ENCODE measurements at regions not wholly inside any gene's neighbourhood (a gene's known extent, or its start where the extent isn't known, plus 50 kb on each side); places are given as distances from the start of the nearest gene placed in this dataset.

DNA sequence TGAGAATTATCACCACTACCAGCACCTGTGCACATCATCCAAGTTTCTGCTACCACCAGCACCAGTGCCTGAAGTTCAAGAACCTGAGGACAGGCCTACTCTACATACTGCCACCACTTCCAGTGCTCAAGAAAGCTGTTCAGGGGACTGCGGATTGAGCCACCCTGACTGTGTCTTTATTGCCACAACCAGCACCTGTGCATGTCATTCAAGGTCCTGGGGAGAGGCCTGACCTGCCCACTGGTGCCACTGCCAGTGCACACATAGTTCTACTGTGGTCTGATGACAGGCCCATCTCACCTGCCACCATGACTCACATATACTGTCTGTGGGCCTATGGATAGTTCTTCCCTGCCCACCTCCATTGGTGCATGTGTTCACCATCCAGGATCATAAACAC, 559.4 kb downstream of the COL12A1 start:
- H3K27ac Mint-ChIP-seq, result no peak overlapping the region
- no peaks in the 10 kb centered on the region for H3K36me3 Mint-ChIP-seq (ENCODE audit: insufficient read depth in 2 of 2)
- no peaks in the 10 kb centered on the region for H3K4me1 Mint-ChIP-seq (ENCODE audit: low read depth)
- no peak for DNase-seq
- no peaks in the 10 kb centered on the region for H3K27me3 Mint-ChIP-seq (ENCODE audit: low read depth)
- no peak overlapping the region for H3K4me3 Mint-ChIP-seq
- ATAC-seq (replicated peaks in 1 of 2), result no peak
- peaks cover 4 to 13% of the 10 kb centered on the region in 2 donors for H3K9me3 Mint-ChIP-seq

DNA sequence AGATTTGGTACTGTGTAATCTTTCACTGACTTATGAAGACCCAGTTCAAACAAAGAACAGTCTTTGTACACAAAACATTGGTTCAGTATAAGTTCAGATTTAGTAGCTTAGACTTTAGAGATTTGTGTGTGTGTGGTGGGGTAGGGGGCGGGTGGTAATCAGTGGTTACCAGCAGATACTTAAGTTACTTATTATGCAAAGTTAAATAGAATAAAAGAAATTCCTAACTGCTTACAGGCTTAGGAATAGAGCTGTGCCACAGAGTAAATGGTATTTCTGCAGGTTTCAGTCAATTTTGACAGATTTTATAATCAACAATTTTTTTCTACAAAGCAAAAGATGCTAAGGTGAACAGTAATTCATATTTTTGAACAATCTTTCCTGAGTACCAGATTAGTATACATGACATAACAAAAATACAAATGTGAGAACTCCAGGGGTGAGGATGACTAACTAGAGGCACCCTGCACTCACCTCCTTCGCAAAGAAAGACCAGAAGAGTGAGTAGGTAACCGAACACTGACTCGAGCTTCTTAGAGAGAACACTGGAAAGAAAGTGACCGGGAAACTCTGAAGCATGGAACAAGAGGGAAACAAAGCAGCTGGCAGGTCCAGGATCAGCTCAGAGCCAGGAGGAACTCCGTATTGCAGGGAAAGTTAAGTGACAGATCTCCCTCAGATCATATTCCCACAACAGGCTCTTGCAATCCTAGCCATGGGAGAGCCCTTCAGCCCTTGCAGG, 560.6 kb downstream of the COL12A1 start:
- Mint-ChIP-seq H3K36me3 (ENCODE audit: insufficient read depth in 2 of 2) (no peaks in the 10 kb centered on the region), H3K27me3 (ENCODE audit: low read depth) (no peaks in the 10 kb centered on the region), H3K4me3 (no peak overlapping the region), H3K27ac (no peak overlapping the region), H3K4me1 (ENCODE audit: low read depth) (no peaks in the 10 kb centered on the region), H3K9me3 (peaks cover 4 to 7% of the 10 kb centered on the region in 2 donors)
- DNase-seq, result no peak
- ATAC-seq (replicated peaks in 1 of 2), result no peak

DNA sequence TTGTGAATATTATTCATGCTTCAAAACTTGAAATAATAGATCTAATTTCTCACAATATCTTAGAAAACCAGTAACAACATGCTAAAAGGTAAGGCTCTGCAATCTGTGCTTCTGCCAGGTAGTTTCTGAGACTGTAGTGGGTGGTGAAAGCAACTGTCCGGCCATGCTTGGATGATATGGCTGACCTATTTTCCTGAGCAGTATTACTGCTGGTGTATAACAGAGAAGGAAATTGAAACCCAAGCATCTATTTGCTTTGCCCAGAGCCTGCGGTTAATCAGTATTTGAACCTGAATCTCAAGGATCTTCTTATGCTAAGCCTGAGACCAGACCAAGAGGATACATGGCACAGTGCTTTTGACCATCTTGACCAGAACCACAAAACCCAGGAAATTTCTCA, 563.8 kb downstream of the COL12A1 start:
- no peaks in the 10 kb centered on the region for H3K27me3 Mint-ChIP-seq (ENCODE audit: low read depth)
- ATAC-seq (replicated peaks in 1 of 2) (no peak), DNase-seq (no peak)
- no peaks in the 10 kb centered on the region for H3K36me3 Mint-ChIP-seq (ENCODE audit: insufficient read depth in 2 of 2)
- no peak overlapping the region for H3K27ac Mint-ChIP-seq
- no peaks in the 10 kb centered on the region for H3K4me1 Mint-ChIP-seq (ENCODE audit: low read depth)
- H3K9me3 Mint-ChIP-seq, result peaks cover 3 to 4% of the 10 kb centered on the region in 2 donors
- H3K4me3 Mint-ChIP-seq, result no peak overlapping the region

DNA sequence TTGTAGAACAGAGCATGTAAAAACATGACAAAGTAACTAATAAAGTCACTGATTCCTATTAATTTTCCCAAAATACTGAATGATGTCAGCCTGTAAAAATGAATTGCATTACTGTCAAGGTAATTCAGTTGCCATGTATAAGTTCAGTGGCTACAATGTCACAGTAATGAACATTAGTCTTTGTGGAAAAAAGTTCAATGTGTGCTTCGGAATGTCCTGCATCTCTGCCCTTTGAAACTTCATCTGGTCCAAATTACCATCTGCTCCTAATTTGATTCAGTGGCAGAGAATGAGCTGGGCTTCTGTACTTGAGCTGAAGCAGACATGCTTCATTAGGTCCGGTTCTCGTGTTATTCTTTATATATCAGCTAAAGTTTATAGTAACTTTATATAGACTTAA, 567.4 kb downstream of the COL12A1 start:
- ATAC-seq (replicated peaks in 1 of 2) (no peak), DNase-seq (no peak)
- Mint-ChIP-seq H3K4me1 (ENCODE audit: low read depth) (no peaks in the 10 kb centered on the region), H3K9me3 (peaks cover 0 to under 1% of the 10 kb centered on the region in 2 donors), H3K4me3 (no peak overlapping the region), H3K27me3 (ENCODE audit: low read depth) (no peaks in the 10 kb centered on the region), H3K36me3 (ENCODE audit: insufficient read depth in 2 of 2) (no peaks in the 10 kb centered on the region), H3K27ac (no peak overlapping the region)

DNA sequence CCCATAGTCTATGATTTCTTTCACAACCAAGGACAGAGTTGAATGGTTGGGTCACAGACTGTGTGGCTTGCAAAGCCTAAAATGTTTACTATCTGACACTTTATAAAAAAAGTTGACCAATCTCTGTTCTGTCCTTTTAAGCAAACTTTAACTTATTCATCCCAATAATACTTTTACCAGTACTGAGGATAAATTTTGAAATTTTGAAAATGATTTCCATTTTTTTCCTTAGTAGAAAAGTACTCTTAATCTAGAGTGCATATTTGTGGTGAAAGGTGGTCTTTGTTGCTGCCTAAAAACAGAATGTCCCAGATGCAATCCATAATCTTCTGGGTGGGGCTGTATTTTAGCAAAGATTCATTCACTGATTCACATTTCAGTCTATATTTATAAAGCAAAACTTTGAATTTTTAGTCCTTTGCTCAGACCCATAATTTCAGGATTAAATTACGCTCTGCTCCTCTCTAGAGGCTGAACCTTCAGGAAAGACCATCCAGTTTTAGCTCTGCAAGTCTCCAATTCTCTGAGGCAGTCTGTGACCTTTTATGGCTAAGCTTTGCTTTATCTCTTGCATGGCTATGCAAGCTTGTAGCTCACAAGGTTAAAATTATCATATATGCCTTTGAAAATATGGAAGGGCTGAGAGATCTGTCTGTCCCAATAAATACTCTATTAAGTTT, 573.5 kb downstream of the COL12A1 start:
- Mint-ChIP-seq H3K4me1 (ENCODE audit: low read depth) (no peaks in the 10 kb centered on the region), H3K4me3 (no peak overlapping the region), H3K27me3 (ENCODE audit: low read depth) (no peaks in the 10 kb centered on the region), H3K36me3 (ENCODE audit: insufficient read depth in 2 of 2) (no peaks in the 10 kb centered on the region), H3K9me3 (peaks cover 9 to 11% of the 10 kb centered on the region in 2 donors), H3K27ac (no peak overlapping the region)
- ATAC-seq (replicated peaks in 1 of 2) (no peak), DNase-seq (no peak)

DNA sequence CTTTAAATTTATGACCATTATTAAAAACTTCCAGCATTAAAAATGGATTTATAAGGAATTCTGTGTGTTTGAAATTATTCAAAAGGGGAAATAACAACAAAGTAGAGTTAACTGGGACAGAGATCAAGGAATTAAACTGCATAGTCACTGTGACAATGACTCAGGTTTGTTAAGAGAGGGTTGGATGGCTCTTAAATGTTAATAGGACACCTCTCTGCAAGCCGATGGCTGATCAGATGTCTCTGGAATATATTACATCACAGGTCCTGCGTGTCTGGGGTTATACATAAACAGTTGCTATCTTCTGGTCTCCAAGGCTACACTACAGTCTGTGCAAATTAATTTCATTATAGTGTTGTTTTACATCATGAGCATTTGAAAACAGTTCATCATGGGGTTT, 574.3 kb downstream of the COL12A1 start:
- Mint-ChIP-seq H3K4me1 (ENCODE audit: low read depth) (no peaks in the 10 kb centered on the region), H3K27me3 (ENCODE audit: low read depth) (no peaks in the 10 kb centered on the region), H3K4me3 (no peak overlapping the region), H3K9me3 (peaks cover 9 to 13% of the 10 kb centered on the region in 2 donors), H3K36me3 (ENCODE audit: insufficient read depth in 2 of 2) (no peaks in the 10 kb centered on the region), H3K27ac (no peak overlapping the region)
- ATAC-seq (replicated peaks in 1 of 2) (no peak), DNase-seq (no peak)

DNA sequence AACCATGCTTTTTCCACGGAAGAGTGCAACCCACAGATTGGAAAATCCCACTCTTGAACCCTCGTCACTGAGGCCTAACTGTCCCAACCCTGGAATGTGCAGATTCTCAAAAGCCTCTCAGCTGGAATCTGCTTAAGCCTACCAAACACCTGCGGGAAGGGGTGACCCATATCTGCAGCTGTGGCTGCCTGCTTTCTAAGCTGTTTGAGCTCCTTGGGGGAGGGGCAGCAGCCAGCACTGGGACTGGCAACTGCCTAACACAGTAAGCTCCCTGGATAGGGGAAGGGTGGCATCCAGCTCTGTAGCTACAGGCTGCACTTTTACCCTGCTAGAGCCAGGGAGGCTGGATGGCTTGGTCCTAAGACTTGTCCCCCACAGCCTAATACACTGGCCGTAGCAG, 579.6 kb downstream of the COL12A1 start:
- ATAC-seq (replicated peaks in 1 of 2) (no peak), DNase-seq (no peak)
- H3K9me3 Mint-ChIP-seq, result peaks cover 13 to 18% of the 10 kb centered on the region in 2 donors
- no peak overlapping the region for H3K4me3 Mint-ChIP-seq
- no peaks in the 10 kb centered on the region for H3K36me3 Mint-ChIP-seq (ENCODE audit: insufficient read depth in 2 of 2)
- H3K4me1 Mint-ChIP-seq (ENCODE audit: low read depth), result no peaks in the 10 kb centered on the region
- H3K27ac Mint-ChIP-seq, result no peak overlapping the region
- no peaks in the 10 kb centered on the region for H3K27me3 Mint-ChIP-seq (ENCODE audit: low read depth)

DNA sequence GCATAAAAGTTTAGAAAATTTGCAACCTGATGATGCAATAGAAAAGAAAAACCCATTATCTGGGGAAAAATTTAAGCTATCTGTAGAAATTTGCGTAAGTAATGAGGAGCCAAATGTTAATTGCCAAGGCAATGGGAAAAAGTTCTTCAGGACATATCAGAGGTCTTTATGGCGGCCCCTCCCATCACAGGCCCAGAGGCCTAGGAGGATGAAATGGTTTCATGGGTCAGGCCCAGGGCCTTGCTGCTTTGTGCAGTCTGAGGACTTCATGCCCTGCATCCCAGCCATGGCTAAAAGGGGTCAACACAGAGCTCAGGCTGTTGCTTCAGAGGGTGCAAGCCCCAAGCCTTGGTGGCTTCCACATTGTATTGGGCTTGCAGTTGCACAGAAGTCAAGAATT, 582.8 kb downstream of the COL12A1 start:
- ATAC-seq (replicated peaks in 1 of 2) (no peak), DNase-seq (no peak)
- H3K4me1 Mint-ChIP-seq (ENCODE audit: low read depth), result no peaks in the 10 kb centered on the region
- no peak overlapping the region for H3K27ac Mint-ChIP-seq
- peaks cover 6 to 9% of the 10 kb centered on the region in 2 donors for H3K9me3 Mint-ChIP-seq
- H3K27me3 Mint-ChIP-seq (ENCODE audit: low read depth), result no peaks in the 10 kb centered on the region
- no peak overlapping the region for H3K4me3 Mint-ChIP-seq
- H3K36me3 Mint-ChIP-seq (ENCODE audit: insufficient read depth in 2 of 2), result no peaks in the 10 kb centered on the region

DNA sequence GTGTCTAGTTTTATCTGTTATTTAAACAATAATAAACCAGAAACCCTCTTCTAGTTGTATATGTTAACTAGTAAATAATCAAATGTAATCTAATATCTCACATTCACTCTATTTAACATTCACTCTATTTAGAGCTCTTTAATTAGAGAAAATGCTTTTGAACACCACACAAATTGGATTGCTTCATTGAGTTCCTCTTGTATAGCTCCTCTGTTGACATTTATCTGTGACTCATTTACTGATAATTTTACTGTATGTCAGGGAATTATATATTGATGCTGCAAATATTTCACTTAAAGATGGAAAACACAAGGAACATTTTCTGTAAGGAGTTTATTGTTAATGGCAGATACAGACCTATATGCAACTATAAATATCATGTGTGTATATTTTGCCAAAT, 594.6 kb downstream of the COL12A1 start:
- no peaks in the 10 kb centered on the region for H3K36me3 Mint-ChIP-seq (ENCODE audit: insufficient read depth in 2 of 2)
- no peaks in the 10 kb centered on the region for H3K4me1 Mint-ChIP-seq (ENCODE audit: low read depth)
- no peak overlapping the region for H3K4me3 Mint-ChIP-seq
- DNase-seq, result no peak
- H3K9me3 Mint-ChIP-seq, result no peaks in the 10 kb centered on the region
- ATAC-seq (replicated peaks in 1 of 2), result no peak
- H3K27me3 Mint-ChIP-seq (ENCODE audit: low read depth), result no peaks in the 10 kb centered on the region
- H3K27ac Mint-ChIP-seq, result no peak overlapping the region

DNA sequence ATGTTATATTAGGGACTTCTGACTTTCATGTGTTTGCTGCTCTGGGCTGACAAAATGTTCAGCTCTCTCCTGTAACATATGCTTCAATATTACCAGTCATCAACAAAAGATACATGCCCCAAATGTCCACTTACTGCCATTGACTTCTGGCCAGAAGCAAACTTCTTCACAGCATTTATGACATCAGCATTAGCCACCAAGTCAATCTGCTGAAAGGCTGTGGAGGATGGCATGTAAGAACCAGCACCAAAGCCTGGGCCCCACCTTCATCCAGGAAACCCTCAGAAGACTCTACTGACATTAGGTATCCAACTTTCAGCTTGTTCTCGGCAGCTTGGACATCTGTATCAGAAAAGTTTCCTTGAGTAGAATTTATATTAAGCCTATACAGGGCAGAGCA, 595.5 kb downstream of the COL12A1 start:
- no peaks in the 10 kb centered on the region for H3K4me1 Mint-ChIP-seq (ENCODE audit: low read depth)

DNA sequence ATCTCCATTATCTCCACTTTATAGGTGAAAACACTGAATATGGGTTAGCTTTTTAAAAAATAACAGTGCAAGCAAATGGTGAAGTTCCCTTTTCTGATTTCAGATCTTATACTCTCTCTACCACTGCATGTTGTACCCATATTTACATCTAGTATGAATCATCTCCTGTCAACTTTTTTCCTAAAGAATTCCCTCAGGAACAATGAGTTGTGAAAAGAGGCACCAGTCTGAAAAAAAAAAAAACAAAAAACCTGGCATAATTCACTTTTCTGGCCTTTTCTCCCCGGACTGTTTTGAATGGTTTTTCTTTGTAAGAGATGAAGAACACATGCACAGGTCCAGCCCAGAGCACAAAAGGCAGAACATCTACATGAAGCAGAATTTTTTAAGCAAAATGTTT, 596.0 kb downstream of the COL12A1 start:
- Mint-ChIP-seq H3K4me3 (no peak overlapping the region), H3K4me1 (ENCODE audit: low read depth) (no peaks in the 10 kb centered on the region), H3K9me3 (no peaks in the 10 kb centered on the region), H3K27me3 (ENCODE audit: low read depth) (no peaks in the 10 kb centered on the region), H3K36me3 (ENCODE audit: insufficient read depth in 2 of 2) (no peaks in the 10 kb centered on the region), H3K27ac (no peak overlapping the region)
- no peak for DNase-seq
- no peak for ATAC-seq (replicated peaks in 1 of 2)

More for the DNA sequence above, 595.5 kb downstream of the COL12A1 start:
- Mint-ChIP-seq H3K9me3 (no peaks in the 10 kb centered on the region), H3K4me3 (no peak overlapping the region), H3K36me3 (ENCODE audit: insufficient read depth in 2 of 2) (no peaks in the 10 kb centered on the region), H3K27me3 (ENCODE audit: low read depth) (no peaks in the 10 kb centered on the region), H3K27ac (no peak overlapping the region)
- DNase-seq (no peak), ATAC-seq (replicated peaks in 1 of 2) (no peak)

DNA sequence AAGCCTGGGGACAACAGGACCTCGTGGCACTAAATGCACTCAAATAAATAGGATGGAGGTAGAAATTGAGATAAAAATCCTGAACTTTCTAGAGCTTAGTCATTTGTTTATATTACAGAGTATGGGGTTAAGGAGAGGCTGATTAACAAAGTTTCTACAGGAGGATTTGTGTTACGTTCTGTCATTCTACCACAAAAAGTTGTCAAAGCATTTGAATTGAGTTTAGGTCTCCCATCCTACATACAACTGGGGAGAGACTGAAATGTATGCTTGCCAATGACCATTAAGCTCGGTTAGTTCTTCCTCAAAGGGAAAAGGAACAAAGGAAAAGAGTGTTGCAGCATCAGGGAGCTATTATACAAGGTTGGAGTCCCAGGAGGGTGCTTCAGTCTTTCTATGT, 597.9 kb downstream of the COL12A1 start:
- Mint-ChIP-seq H3K36me3 (ENCODE audit: insufficient read depth in 2 of 2) (no peaks in the 10 kb centered on the region), H3K27me3 (ENCODE audit: low read depth) (no peaks in the 10 kb centered on the region), H3K27ac (no peak overlapping the region), H3K4me3 (no peak overlapping the region), H3K4me1 (ENCODE audit: low read depth) (no peaks in the 10 kb centered on the region), H3K9me3 (peaks cover 0 to 2% of the 10 kb centered on the region in 2 donors)
- DNase-seq (no peak), ATAC-seq (replicated peaks in 1 of 2) (no peak)

DNA sequence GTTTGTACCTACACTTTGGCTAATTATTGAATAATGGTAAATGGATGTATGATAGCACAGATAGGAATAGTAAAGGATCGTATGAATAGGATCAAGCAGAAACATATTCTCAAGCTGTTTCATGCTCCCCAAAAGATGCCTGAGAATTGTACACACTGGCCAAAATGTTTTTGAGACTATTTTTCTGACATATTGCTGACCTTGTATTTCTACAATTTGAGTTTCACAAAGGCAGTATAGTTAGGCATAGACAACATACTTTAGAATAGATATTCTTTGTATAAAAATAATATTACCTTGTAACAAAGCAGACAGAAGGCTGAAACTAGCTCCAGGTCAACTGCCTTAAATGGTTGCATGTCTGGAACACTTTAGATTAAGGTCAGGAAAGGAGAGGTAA, 598.4 kb downstream of the COL12A1 start:
- H3K27ac Mint-ChIP-seq, result no peak overlapping the region
- H3K27me3 Mint-ChIP-seq (ENCODE audit: low read depth), result no peaks in the 10 kb centered on the region
- ATAC-seq (replicated peaks in 1 of 2) (no peak), DNase-seq (no peak)
- H3K36me3 Mint-ChIP-seq (ENCODE audit: insufficient read depth in 2 of 2), result no peaks in the 10 kb centered on the region
- H3K4me3 Mint-ChIP-seq, result no peak overlapping the region
- no peaks in the 10 kb centered on the region for H3K4me1 Mint-ChIP-seq (ENCODE audit: low read depth)
- H3K9me3 Mint-ChIP-seq, result peaks cover 0 to 2% of the 10 kb centered on the region in 2 donors

DNA sequence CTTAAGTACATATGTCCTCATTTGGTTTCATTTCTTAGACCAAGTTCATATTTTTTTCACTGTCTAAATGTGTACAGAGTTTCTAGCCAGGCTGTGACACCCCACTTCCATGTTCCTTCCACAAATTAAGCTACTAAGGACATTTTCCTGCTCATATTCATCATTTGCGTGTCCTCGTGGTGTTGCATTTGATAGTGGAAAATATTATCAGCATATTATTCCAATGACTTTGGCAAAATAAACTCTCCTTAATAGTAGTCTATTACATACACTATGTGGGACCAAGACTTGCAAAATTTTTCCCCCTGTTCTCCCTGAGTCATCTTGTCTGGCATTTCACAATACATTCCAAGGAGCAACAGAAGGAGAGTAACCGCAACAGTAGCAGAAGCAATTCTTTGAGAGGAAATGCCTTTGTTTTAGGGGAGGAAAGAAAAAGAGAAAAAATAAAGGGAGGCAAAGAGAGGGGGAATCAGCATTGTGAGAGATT, 599.2 kb downstream of the COL12A1 start:
- H3K4me1 Mint-ChIP-seq (ENCODE audit: low read depth), result no peaks in the 10 kb centered on the region
- peaks cover 0 to 2% of the 10 kb centered on the region in 2 donors for H3K9me3 Mint-ChIP-seq
- no peak overlapping the region for H3K4me3 Mint-ChIP-seq
- H3K36me3 Mint-ChIP-seq (ENCODE audit: insufficient read depth in 2 of 2), result no peaks in the 10 kb centered on the region
- ATAC-seq (replicated peaks in 1 of 2), result no peak
- DNase-seq, result no peak
- no peak overlapping the region for H3K27ac Mint-ChIP-seq
- H3K27me3 Mint-ChIP-seq (ENCODE audit: low read depth), result no peaks in the 10 kb centered on the region
